ENCODE measurements at regions not wholly inside any gene's neighbourhood (a gene's known extent, or its start where the extent isn't known, plus 50 kb on each side); places are given as distances from the start of the nearest gene placed in this dataset.

- peaks cover 14 to 26% (median 24%) of the 10 kb centered on the region in 3 donors for H3K27me3 Mint-ChIP-seq (ENCODE audit: low read depth in 3 of 3)
- H3K27ac Mint-ChIP-seq, result no peak overlapping the region
- Histone ChIP-seq H3K36me3 (replicated peaks in 1 of 2; ENCODE audit: control insufficient read depth in 1 of 2, insufficient read depth in 2 of 2, low read length in 2 of 2) (no peaks in the 10 kb centered on the region), H3K27me3 (ENCODE audit: control insufficient read depth in 2 of 2, insufficient read depth in 2 of 2, low read length in 2 of 2) (peaks cover 0 to 3% of the 10 kb centered on the region in 2 donors), H3K4me1 (ENCODE audit: control insufficient read depth in 1 of 2, insufficient read depth in 2 of 2, low read length in 2 of 2) (no peaks in the 10 kb centered on the region), H3K27ac (ENCODE audit: low read depth in 1 of 2, low read length in 2 of 2) (no peak overlapping the region), H4K20me1 (ENCODE audit: insufficient read depth, low read length) (no peaks in the 10 kb centered on the region), H2AFZ (ENCODE audit: insufficient read depth, low read depth, low read length, poor library complexity, severe bottlenecking) (no peak overlapping the region), H3K79me2 (ENCODE audit: insufficient read depth, low read length) (no peaks in the 10 kb centered on the region), H3K9me3 (replicated peaks in 1 of 2; ENCODE audit: control insufficient read depth in 1 of 2, insufficient read depth in 1 of 2, low read length in 2 of 2) (no peaks in the 10 kb centered on the region), H3K4me2 (replicated peaks; ENCODE audit: extremely low read depth, low read length, poor library complexity, severe bottlenecking) (no peak overlapping the region), H3K4me3 (replicated peaks in 1 of 3; ENCODE audit: low read depth in 2 of 3, low read length in 3 of 3) (no peak overlapping the region), H3K9ac (ENCODE audit: insufficient read depth, low read length, poor library complexity, severe bottlenecking) (no peak overlapping the region)
- no peak for DNase-seq
- H3K4me1 Mint-ChIP-seq, result no peaks in the 10 kb centered on the region
- intact Hi-C loops (cut with micrococcal nuclease), result no loop called here
- no peaks in the 10 kb centered on the region for H3K36me3 Mint-ChIP-seq
- H3K9me3 Mint-ChIP-seq, result peaks cover 0 to 2% (median 0%) of the 10 kb centered on the region in 7 donors
- H3K4me3 Mint-ChIP-seq, result no peak overlapping the region
- TF ChIP-seq CTCF (IDR thresholded peaks at IDR 0.05), result no peak
- WGBS (ENCODE audit: insufficient coverage), result 52% methylated on average over 14 of the region's 14 CpGs
These were observed 57.1 kb upstream of the LHX5 start for GRCh38 chr12:113528606-113529293.

GRCh38 chr12:113525066-113525465, 53.4 kb upstream of the LHX5 start:
- intact Hi-C loops (cut with micrococcal nuclease), result no loop called here
- H4K20me1 ChIP-seq (ENCODE audit: insufficient read depth, low read length), result no peaks in the 10 kb centered on the region
- no peak overlapping the region for H2AFZ ChIP-seq (ENCODE audit: insufficient read depth, low read depth, low read length, poor library complexity, severe bottlenecking)
- DNase-seq, result no peak
- H3K27ac ChIP-seq (ENCODE audit: low read depth in 1 of 2, low read length in 2 of 2), result no peak overlapping the region
- H3K9me3 ChIP-seq (replicated peaks in 1 of 2; ENCODE audit: control insufficient read depth in 1 of 2, insufficient read depth in 1 of 2, low read length in 2 of 2), result no peaks in the 10 kb centered on the region
- no peaks in the 10 kb centered on the region for H3K4me1 ChIP-seq (ENCODE audit: control insufficient read depth in 1 of 2, insufficient read depth in 2 of 2, low read length in 2 of 2)
- no peak overlapping the region for H3K4me3 ChIP-seq (replicated peaks in 1 of 3; ENCODE audit: low read depth in 2 of 3, low read length in 3 of 3)
- Mint-ChIP-seq H3K9me3 (peaks cover 0 to 2% (median 0%) of the 10 kb centered on the region in 7 donors), H3K27ac (no peak overlapping the region), H3K36me3 (no peaks in the 10 kb centered on the region), H3K27me3 (ENCODE audit: low read depth in 3 of 3) (peaks cover 32 to 39% (median 36%) of the 10 kb centered on the region in 3 donors), H3K4me1 (no peaks in the 10 kb centered on the region), H3K4me3 (no peak overlapping the region)
- H3K79me2 ChIP-seq (ENCODE audit: insufficient read depth, low read length), result no peaks in the 10 kb centered on the region
- no peak for TF ChIP-seq CTCF (IDR thresholded peaks at IDR 0.05)
- no peaks in the 10 kb centered on the region for H3K36me3 ChIP-seq (replicated peaks in 1 of 2; ENCODE audit: control insufficient read depth in 1 of 2, insufficient read depth in 2 of 2, low read length in 2 of 2)
- H3K4me2 ChIP-seq (replicated peaks; ENCODE audit: extremely low read depth, low read length, poor library complexity, severe bottlenecking), result no peak overlapping the region
- 79% methylated on average over 7 of the region's 7 CpGs for WGBS (ENCODE audit: insufficient coverage)
- H3K9ac ChIP-seq (ENCODE audit: insufficient read depth, low read length, poor library complexity, severe bottlenecking), result no peak overlapping the region
- peaks cover 0 to 18% of the 10 kb centered on the region in 2 donors for H3K27me3 ChIP-seq (ENCODE audit: control insufficient read depth in 2 of 2, insufficient read depth in 2 of 2, low read length in 2 of 2)

Data from CD14-positive monocyte (primary cell).